Hematopoietic multipotent progenitor cell treated with erythropoietin and hydrocortisone succinate and interleukin-3 and kit ligand, for 6 days (in vitro differentiated cells): ENCODE measurements at regions not wholly inside any gene's neighbourhood (a gene's known extent, or its start where the extent isn't known, plus 50 kb on each side); places are given as distances from the start of the nearest gene placed in this dataset.
A peak's percentile ranks its signal among the peaks of the same experiment; 100 is the strongest.
"Not testable (repeated sequence)": the region's sequence is repeated elsewhere in the genome, so short reads cannot be mapped to it uniquely, and the experiment has no call there.

Experiments used
- DNase-seq: peaks from one replicate; pipeline ENCODE4 v3.0.0-alpha.2; 2015

- DNase-seq, result peak; percentile 2
Measured at GRCh38 chr2:82344670-82345069, 2040.1 kb upstream of the LRRTM1 start.

GRCh38 chr2:82342356-82342755 lies 2037.8 kb upstream of the LRRTM1 start:
- DNase-seq, result no peak

DNA sequence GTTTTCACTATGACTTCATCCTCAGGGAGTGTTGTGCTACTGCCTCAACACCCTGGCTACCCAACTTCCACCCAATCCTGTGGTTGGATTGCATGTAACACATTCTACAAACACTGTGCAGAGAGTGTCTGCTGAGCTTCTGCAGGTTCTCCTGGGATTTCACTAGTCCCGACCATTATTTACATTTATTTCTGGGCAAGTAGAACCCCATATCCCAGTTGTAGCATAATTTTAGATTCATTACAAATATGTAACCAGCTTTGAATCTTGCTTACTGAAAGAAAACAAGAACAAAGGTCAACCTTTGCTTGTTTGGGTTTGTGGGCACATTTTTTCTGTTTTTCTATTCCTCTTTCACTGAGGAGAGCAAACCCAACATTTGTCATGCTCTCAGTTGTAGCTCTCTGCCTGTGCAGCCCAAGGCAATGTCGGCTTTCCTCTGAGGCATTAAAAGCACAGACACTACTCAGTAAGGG lies 2036.1 kb upstream of the LRRTM1 start:
- no peak for DNase-seq

DNA sequence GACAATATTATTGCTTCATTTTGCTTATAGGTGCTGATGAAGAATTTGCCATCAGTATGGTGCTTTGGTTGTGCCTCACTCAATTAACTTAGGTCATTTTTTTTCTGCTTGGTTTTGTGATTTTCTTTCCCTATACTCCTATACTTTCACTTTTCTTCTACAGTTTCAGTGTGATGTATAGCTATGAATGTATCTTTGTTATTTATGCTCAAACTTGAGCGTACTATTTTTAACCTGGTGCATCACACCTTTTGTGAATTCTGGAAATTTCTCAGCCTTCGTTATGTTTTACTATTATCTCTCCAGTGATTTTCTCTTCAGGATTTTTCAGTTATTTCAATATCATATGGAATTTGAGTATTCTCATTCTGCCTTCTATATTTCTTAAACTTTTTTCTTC lies 2035.3 kb upstream of the LRRTM1 start:
- DNase-seq, result no peak

- no peak for DNase-seq
Measured at GRCh38 chr2:82333697-82334096, 2029.1 kb upstream of the LRRTM1 start.

DNA sequence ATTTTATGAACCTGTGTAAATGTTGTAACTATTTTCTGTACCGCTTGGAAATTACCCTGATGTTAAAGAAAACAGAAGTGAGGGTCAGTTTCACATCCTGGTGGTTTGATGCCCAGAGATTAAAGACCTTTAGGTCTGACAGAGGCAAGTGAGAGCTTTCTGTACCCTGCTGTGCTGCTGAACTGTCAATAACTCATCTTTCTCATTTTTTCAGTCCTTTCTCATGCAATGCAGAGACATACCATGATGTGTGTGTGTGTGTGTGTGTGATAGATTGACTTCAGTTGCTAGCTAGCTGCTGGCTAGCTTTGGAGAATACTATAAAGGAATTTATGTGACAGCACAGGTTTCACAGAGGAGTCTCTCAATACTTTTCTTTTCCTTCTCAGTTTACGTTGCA lies 2025.6 kb upstream of the LRRTM1 start:
- no peak for DNase-seq

GRCh38 chr2:82326180-82326767 lies 2021.7 kb upstream of the LRRTM1 start:
- DNase-seq, result not testable (repeated sequence)

GRCh38 chr2:82320296-82320695 lies 2015.7 kb upstream of the LRRTM1 start:
- DNase-seq, result no peak

GRCh38 chr2:82317012-82317411 lies 2012.5 kb upstream of the LRRTM1 start:
- DNase-seq, result no peak

- DNase-seq, result no peak
Measured at GRCh38 chr2:82316586-82316985, 2012.0 kb upstream of the LRRTM1 start.

- DNase-seq, result no peak
Measured at GRCh38 chr2:82314836-82315472, 2010.4 kb upstream of the LRRTM1 start.

DNA sequence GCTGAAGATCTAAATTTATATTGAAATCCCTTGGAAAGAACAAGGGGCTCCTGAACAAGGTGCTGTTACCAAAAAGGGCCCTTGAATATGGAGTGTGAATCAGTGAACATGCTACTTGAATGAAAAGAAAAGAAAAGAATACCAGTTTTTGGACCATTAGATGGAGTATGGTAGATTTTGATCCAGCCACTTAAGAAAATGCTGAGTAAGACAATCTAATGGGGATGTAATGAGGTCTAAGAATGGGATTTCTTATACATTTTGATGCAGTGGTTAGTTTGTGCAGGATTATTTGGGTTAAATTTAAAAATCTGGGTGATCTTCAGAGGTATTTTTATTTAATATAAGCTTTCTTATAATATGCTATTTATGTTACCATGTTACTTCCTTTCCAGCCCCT lies 2003.0 kb upstream of the LRRTM1 start:
- DNase-seq, result no peak

DNA sequence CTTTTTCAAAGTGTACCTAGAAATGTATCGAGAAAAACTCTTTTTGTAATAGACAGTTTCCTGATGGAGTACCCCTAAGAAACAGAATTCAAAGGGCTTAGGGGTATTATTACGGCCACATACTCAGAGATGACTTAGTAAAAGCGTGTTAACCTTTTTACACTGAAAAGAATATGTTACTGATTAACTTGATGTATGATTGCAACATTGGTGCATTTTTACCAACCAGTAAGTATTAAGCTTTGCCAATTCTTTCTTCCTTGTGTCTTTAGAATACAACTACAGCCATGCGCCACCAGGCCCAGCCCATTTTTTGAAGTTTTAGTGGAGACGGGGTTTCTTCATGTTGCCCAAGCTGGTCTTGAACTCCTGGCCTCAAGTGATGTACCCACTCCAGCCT lies 1997.0 kb upstream of the LRRTM1 start:
- no peak for DNase-seq

DNA sequence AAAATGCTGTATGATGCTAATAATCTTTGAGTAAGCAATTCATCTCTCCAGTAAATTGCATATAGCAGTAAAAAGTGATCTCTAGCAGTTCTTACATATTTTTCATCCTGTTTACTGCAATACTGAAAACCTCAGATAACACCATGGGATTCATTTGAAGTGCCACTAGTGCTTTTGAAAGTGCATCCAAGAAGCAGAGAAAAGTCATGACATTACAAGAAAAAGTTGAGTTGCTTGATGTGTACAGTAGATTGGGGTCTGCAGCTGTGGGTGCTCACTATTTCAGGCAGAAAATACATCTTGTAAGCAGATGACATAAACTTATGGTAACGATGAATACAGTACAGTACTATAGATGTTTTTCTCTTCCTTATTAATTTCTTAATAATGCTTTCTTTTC lies 1984.9 kb upstream of the LRRTM1 start:
- DNase-seq, result no peak

DNA sequence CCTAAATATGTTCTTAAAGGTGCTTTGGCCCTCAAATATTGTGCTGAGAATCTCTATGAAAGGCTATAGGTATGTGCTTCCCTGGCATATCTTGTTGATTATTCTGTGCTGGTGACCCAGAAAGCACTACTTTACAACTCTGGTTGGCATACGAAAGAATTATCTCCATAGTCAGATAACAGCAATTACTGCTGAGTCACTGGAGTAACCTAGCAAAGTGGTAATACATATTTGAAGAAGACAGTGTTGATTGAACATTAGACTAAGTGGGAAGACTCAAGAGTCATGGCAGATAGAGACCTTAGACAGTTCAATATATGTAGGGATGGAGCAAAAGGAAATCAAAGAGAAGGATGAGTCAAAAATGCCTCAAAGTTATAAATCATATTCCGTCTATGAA lies 1978.5 kb upstream of the LRRTM1 start:
- no peak for DNase-seq

DNA sequence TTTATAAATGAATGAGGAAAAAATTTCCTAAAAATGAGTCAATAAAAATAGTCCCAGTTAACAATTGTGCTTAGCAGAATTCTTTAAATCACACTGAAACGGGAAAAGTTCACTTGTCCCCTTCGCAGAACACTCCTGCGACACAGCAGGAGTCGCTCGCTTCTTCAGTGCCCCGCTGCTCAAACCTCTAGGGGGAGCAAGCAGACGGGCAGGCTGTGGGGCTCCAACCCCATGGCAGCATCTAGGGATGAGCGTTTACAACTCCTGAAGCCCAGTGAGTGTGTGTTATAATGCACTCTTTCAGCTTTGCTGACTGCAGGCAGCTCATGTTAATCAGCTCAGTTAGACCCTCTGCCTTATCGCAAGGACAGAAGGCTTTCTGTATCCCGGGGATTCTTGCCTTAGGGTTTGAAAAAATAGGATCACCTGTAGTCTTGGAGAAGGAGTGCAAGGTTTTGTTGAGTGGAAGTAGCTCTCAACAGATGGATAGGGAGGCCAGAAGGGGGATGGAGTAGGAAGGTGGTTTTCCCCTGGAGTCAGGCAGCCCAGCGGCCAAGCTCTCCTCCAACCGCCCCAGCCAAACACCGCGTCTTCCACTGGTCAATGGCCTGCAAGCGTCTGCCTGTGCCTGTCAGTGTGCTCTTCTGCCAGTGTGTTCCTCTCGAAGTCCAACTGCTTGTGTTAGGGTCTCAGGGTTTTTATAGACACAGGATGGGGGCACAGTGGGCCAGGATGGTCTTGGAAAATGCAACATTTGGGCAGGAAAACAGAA lies 1977.7 kb upstream of the LRRTM1 start:
- DNase-seq, result no peak

DNA sequence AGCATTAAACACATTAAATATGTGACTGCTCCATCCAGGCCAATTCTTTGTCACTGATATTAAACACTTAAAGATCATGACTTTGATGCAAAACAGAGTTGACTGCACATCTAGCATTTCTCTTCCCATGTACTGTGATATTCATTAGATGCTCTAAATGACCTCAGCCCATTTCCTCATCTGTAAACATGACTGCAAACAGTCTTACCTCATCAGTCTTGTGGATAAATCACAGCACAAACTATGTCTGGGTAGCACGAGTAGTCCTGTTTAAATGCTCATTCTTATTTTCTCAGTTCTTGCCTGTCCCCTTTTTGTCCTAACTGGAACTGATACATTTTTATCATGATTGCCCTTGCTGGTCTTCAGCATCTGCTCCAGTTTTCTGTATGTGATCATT lies 1974.8 kb upstream of the LRRTM1 start:
- no peak for DNase-seq

DNA sequence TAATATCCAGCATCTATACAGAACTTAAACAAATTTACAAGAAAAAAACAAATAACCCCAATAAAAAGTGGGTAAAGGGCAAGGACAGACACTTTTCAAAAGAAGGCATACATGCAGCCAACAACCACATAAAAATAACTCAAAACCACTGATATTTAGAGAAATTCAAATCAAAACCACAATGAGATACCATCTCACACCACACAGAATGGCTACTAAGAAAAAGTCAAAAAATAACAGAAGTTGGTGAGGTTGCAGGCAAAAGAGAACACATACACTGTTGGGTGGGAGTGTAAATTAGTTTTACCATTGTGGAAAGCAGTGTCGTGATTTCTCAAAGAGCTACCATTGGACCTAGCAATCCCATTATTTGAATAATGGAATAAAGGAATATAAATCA lies 1973.9 kb upstream of the LRRTM1 start:
- peak; percentile 6 for DNase-seq

GRCh38 chr2:82275599-82275998 lies 1971.0 kb upstream of the LRRTM1 start:
- no peak for DNase-seq

DNA sequence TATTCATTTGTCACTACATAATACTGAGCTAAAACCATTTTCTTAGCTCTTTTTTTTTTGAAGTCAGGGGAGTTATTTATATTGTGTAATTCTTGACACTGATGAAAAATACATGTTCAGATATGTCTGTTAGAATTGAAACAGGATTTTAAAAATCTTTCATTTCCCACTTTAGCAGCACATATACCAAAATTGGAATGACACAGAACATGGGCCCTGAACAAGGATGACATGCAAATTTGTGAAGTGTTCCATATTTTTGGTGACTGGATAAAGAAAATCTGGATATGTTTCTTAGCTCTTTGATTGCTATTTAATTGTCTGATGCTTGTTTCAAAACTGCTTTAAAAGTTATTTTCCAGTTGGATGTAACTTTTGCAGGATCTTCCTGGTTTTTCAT lies 1963.9 kb upstream of the LRRTM1 start:
- DNase-seq, result no peak

GRCh38 chr2:82260521-82260920 lies 1956.0 kb upstream of the LRRTM1 start:
- DNase-seq, result no peak

DNA sequence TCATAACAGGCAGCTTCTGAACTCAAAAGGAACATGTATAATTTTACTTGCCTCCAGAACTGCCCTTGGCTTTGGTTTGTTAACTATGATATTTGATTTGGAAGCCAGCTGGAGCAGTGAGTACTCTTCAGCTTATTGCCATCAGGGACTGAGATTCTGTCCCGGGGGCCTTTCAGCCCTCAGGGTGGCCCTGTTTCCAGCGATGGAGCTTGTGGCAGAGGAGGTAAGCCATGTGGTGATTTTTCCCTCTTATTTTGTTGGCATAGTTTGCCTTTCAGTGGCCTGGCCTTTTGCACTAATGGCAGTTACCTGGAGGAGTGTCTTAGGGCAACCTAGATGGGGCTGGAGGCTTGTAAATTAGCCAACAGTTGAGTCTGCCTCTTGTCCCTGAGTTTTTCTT lies 1955.0 kb upstream of the LRRTM1 start:
- DNase-seq, result no peak

DNA sequence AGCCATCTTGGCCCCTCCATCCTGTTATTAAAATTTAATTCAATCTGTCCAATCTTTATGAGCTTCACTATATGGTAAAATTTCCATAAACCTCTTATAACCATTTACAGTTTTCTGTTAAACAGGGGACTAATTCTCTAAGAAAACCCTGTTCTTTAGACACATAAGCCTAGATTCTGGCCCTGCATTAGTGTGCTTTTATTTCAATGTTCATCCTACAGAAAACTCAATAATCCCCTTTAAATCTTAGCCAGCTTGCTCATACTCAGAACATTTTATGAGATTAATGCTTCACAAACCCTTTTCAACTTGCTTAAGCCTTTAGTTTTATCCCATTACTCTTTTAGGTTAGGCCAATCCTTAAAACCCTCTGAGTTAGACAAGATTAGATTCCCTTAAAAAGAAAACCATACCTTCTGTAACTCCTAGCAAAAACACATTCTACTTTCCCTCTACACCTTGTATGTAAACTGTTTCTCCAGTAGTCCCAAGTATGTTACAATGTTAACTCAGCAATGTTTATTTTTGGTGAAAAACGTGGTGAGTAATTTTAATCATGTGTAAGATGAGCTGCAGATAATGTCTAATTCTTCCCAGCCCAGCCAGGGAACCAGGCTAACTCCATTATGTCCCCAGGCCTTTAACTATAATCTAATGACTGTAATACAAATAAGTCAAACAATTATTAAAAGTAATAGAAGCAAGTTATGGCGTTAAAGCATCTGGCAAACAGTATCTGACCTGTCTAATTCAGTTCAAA lies 1953.4 kb upstream of the LRRTM1 start:
- DNase-seq, result no peak
